Adrenal gland (tissue), 9 donors: ENCODE measurements at regions not wholly inside any gene's neighbourhood (a gene's known extent, or its start where the extent isn't known, plus 50 kb on each side); places are given as distances from the start of the nearest gene placed in this dataset.
"Not testable (repeated sequence)": the region's sequence is repeated elsewhere in the genome, so short reads cannot be mapped to it uniquely, and the experiment has no call there.

ENCODE experiments used
- DNase-seq, 7 donors: peaks; one replicate each; pipeline ENCODE4 v3.0.0-alpha.2; 2019 to 2020
- H3K27ac ChIP-seq, 5 donors: fragments of 200-600 bp; sonication (generic) in 4 of 5; 1 replicate in 3 of 5; 2 replicates in 2 of 5; pipeline versions ENCODE4 v1.5.1 to v1.8.0; 2016 to 2020; ENCODE audit warnings: mild to moderate bottlenecking in 1 of 5
- H3K27me3 ChIP-seq: fragments of 200-600 bp; 2 replicates; pipeline ENCODE4 v1.8.0; 2021
- H3K36me3 ChIP-seq, 2 donors: fragments of 200-600 bp; replicated peaks in 1 of 2; 1 replicate in 1 of 2; 2 replicates in 1 of 2; pipeline versions ENCODE4 v1.5.1 to v1.8.0; 2018 to 2022
- H3K4me1 ChIP-seq, 2 donors: fragments of 200-600 bp; replicated peaks in 1 of 2; 1 replicate in 1 of 2; 2 replicates in 1 of 2; pipeline versions ENCODE4 v1.5.1 to v1.8.0; 2018 to 2021
- H3K4me3 ChIP-seq, 4 donors: fragments of 200-600 bp; sonication (generic) in 3 of 4; one replicate each; pipeline ENCODE4 v1.5.1; 2016 to 2018
- H3K9me3 ChIP-seq, 3 donors: fragments of 200-600 bp; sonication (generic) in 1 of 3; replicated peaks in 1 of 3; 1 replicate in 2 of 3; 2 replicates in 1 of 3; pipeline versions ENCODE4 v1.5.1 to v1.8.0; 2016 to 2021
- POLR2A ChIP-seq, 2 donors: fragments of 450-650 bp; IDR thresholded peaks; one replicate each; pipeline ENCODE4 v1.6.1; 2017; ENCODE audit warnings: antibody characterized with exemption in 2 of 2, mild to moderate bottlenecking in 2 of 2, moderate library complexity in 1 of 2
- WGBS, 4 donors: extraction: QIAGEN DNeasy Blood & Tissue Kit in 2 of 4; methylation state at CpG; one replicate each; pipeline versions ENCODE4 v1.1.5 to v1.1.7; 2013 to 2017; 5-methylcytosine and 5-hydroxymethylcytosine counted together
- intact Hi-C, 2 donors: fragments of 100-400 bp; cut with DNase I; formaldehyde crosslinking; loops; one replicate each; pipeline versions ENCODE4 v1.14.1 to v1.15.0; 2022 to 2023
- TF ChIP-seq, protein P1 (sequence below), 6 experiments: fragments of 450-650 bp in 4 of 6; fragments of 200-600 bp in 2 of 6; sonication (generic) in 1 of 6; IDR thresholded peaks; 1 replicate in 5 of 6; 2 replicates in 1 of 6; pipeline versions ENCODE4 v1.5.1 to v1.8.0; 2016 to 2021; ENCODE audit warnings: antibody characterized with exemption in 6 of 6, mild to moderate bottlenecking in 2 of 6, moderate library complexity in 1 of 6
- donor health status: healthy with polysubstance abuse.
- donor health status: Bipolar disorder and iron deficiency.
- donor health status: DM: yes; HTN: yes; CAD: no.
- donor health status: DM: no; HTN: no; CAD: no.
- donor health status: DM: no; HTN: no; CAD: no.

- no peaks in the 10 kb centered on the region for H3K27me3 ChIP-seq
- 79 to 86% (median 85%) methylated on average over 9 to 21 of the region's 21 CpGs for WGBS, 4 donors
- no peaks in the 10 kb centered on the region for H3K9me3 ChIP-seq
- no peaks in the 10 kb centered on the region for H3K36me3 ChIP-seq
- no peak for TF ChIP-seq POLR2A (IDR thresholded peaks at IDR 0.05)
- TF ChIP-seq, protein P1, sequence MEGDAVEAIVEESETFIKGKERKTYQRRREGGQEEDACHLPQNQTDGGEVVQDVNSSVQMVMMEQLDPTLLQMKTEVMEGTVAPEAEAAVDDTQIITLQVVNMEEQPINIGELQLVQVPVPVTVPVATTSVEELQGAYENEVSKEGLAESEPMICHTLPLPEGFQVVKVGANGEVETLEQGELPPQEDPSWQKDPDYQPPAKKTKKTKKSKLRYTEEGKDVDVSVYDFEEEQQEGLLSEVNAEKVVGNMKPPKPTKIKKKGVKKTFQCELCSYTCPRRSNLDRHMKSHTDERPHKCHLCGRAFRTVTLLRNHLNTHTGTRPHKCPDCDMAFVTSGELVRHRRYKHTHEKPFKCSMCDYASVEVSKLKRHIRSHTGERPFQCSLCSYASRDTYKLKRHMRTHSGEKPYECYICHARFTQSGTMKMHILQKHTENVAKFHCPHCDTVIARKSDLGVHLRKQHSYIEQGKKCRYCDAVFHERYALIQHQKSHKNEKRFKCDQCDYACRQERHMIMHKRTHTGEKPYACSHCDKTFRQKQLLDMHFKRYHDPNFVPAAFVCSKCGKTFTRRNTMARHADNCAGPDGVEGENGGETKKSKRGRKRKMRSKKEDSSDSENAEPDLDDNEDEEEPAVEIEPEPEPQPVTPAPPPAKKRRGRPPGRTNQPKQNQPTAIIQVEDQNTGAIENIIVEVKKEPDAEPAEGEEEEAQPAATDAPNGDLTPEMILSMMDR (IDR thresholded peaks at IDR 0.05) = no peak
- no peak overlapping the region for H3K27ac ChIP-seq
- intact Hi-C loops = no loop called here
- no peak for DNase-seq
- no peak overlapping the region for H3K4me3 ChIP-seq
- H3K4me1 ChIP-seq = no peaks in the 10 kb centered on the region
Observed at GRCh38 chr9:38489057-38489456, 64.8 kb upstream of the IGFBPL1 start.

DNA sequence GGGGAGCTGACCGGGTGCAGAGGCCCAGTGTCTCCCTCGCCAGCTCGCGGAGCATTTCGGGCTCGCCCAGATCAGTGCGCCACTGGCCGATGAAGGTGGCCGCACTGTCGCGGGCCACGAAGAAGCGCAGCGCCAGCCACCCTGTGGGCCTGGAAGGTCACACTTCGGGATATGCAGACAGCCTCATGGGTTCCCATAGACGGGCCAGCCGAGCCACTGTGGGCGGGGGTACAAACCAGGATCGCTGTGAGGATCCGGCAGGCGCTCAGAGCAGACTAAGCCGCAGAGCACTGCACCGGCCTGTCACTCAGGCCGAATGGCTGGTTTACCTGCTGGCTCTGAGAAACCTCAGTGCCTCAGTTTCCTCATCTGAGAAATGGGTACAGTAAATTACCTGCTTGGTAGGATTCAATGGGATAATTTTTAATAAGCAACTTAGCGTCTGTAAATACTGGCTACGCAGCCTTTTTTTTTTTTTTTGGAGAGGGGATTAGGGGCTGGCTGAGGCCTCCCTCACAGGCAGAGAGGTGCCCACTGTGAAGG lies 64.0 kb upstream of the IGFBPL1 start:
- no peaks in the 10 kb centered on the region for H3K4me1 ChIP-seq
- WGBS, 4 donors = 90 to 98% (median 90%) methylated on average over 19 to 26 of the region's 26 CpGs
- DNase-seq = no peak
- no peaks in the 10 kb centered on the region for H3K27me3 ChIP-seq
- no peak overlapping the region for H3K4me3 ChIP-seq
- H3K27ac ChIP-seq = no peak overlapping the region
- no peaks in the 10 kb centered on the region for H3K36me3 ChIP-seq
- intact Hi-C loops = no loop called here
- TF ChIP-seq, protein P1 (IDR thresholded peaks at IDR 0.05) = no peak
- no peak for TF ChIP-seq POLR2A (IDR thresholded peaks at IDR 0.05)
- no peaks in the 10 kb centered on the region for H3K9me3 ChIP-seq

GRCh38 chr9:38487418-38488155 lies 63.3 kb upstream of the IGFBPL1 start:
- H3K27ac ChIP-seq, H3K9me3 ChIP-seq, H3K27me3 ChIP-seq, H3K36me3 ChIP-seq, H3K4me3 ChIP-seq, H3K4me1 ChIP-seq, DNase-seq, intact Hi-C loops: not testable (repeated sequence)
- WGBS, 4 donors = 69 to 100% (median 80%) methylated on average over 4 to 55 of the region's 55 CpGs

DNA sequence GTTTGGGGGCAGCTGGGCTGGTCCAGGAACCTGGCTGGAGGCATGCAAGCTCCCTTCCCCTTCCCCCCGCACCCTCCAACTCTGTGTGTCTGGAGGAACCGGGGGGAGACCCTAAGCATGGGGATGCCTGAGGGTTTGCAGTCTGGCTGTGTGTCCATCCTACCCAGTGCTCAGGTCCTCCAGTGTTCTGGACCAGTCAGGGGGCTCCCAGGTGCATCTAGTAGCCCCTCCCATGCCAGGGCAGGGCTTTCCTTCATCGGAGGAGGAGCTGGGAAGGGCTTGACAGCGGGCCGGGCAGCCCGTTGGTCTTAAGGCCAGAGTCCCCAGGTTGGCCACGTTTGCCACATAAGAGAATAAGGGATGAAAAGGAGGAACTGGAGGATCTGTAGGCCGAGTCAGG lies 62.6 kb upstream of the IGFBPL1 start:
- Histone ChIP-seq H3K4me3 (no peak overlapping the region), H3K4me1 (no peaks in the 10 kb centered on the region), H3K27ac (no peak overlapping the region), H3K27me3 (no peaks in the 10 kb centered on the region), H3K36me3 (no peaks in the 10 kb centered on the region), H3K9me3 (no peaks in the 10 kb centered on the region)
- TF ChIP-seq POLR2A (IDR thresholded peaks at IDR 0.05) = no peak
- TF ChIP-seq, protein P1 (IDR thresholded peaks at IDR 0.05) = no peak
- 74 to 83% (median 77%) methylated on average over 6 to 8 of the region's 8 CpGs for WGBS, 4 donors
- no peak for DNase-seq
- intact Hi-C loops = no loop called here
